SK-N-MC (cell line): ENCODE measurements at regions not wholly inside any gene's neighbourhood (a gene's known extent, or its start where the extent isn't known, plus 50 kb on each side); places are given as distances from the start of the nearest gene placed in this dataset.
"Not testable (repeated sequence)": the region's sequence is repeated elsewhere in the genome, so short reads cannot be mapped to it uniquely, and the experiment has no call there.

Source experiments
- DNase-seq: peaks from one replicate; pipeline ENCODE4 v3.0.0-alpha.2; 2011; ENCODE audit warnings: low read depth, low spot score
- H3K27ac ChIP-seq: fragments of 200-600 bp; sonication (generic); 2 replicates; pipeline ENCODE4 v1.5.1; 2016; ENCODE audit warnings: mixed run types
- H3K36me3 ChIP-seq: fragments of 200-600 bp; sonication (generic); 2 replicates; pipeline ENCODE4 v1.6.1; 2017; ENCODE audit warnings: antibody characterized with exemption, low read length, mixed read lengths; ENCODE audit not compliant: insufficient read depth
- H3K4me3 ChIP-seq: fragments of 200-600 bp; sonication (generic); 2 replicates; pipeline ENCODE4 v1.5.1; 2016
- H3K9ac ChIP-seq: fragments of 200-600 bp; sonication (generic); 2 replicates; pipeline ENCODE4 v1.8.0; 2017; ENCODE audit warnings: mixed run types, mixed read lengths; ENCODE audit not compliant: insufficient read length
- H3K9me3 ChIP-seq: fragments of 200-600 bp; sonication (generic); 2 replicates; pipeline ENCODE4 v1.6.1; 2017; ENCODE audit warnings: low read depth, mild to moderate bottlenecking, antibody characterized with exemption, low read length, moderate library complexity, mixed read lengths
- EZH2 ChIP-seq: fragments of 200-600 bp; sonication (generic); IDR thresholded peaks from one replicate; pipeline ENCODE4 v1.6.1; 2017; ENCODE audit warnings: antibody characterized with exemption
- FOXP2 ChIP-seq: optimal IDR thresholded peaks from 2 replicates; pipeline ENCODE3; 2011; ENCODE audit warnings: mild to moderate bottlenecking, moderate library complexity; ENCODE audit not compliant: insufficient read depth; ENCODE audit errors: extremely low read length, control extremely low read depth
- POLR2AphosphoS5 ChIP-seq: IDR thresholded peaks from 2 replicates; pipeline ENCODE4 v1.6.1; 2012; ENCODE audit warnings: mild to moderate bottlenecking, low read depth, low read length, borderline replicate concordance

GRCh38 chr11:36746886-36747710 is 149.1 kb upstream of the RAG2 start:
- Histone ChIP-seq H3K36me3 (no peaks in the 10 kb centered on the region), H3K9ac (no peak overlapping the region), H3K9me3 (no peaks in the 10 kb centered on the region), H3K27ac (no peak overlapping the region), H3K4me3 (no peak overlapping the region)
- TF ChIP-seq POLR2AphosphoS5 (no peak), FOXP2 (peak; percentile 65)
- peak; percentile 91 for DNase-seq

- no peak overlapping the region for H3K4me3 ChIP-seq
- TF ChIP-seq FOXP2 (no peak), EZH2 (no peak), POLR2AphosphoS5 (no peak)
- H3K9ac ChIP-seq, result no peak overlapping the region
- no peaks in the 10 kb centered on the region for H3K36me3 ChIP-seq
- H3K9me3 ChIP-seq, result no peaks in the 10 kb centered on the region
- H3K27ac ChIP-seq, result no peak overlapping the region
- DNase-seq, result no peak
Observed at GRCh38 chr11:36744375-36745168, 146.5 kb upstream of the RAG2 start.

- Histone ChIP-seq H3K27ac (no peak overlapping the region), H3K4me3 (no peak overlapping the region), H3K9me3 (no peaks in the 10 kb centered on the region), H3K9ac (no peak overlapping the region), H3K36me3 (no peaks in the 10 kb centered on the region)
- TF ChIP-seq FOXP2, result no peak
- no peak for TF ChIP-seq POLR2AphosphoS5
- TF ChIP-seq EZH2, result no peak
- DNase-seq, result no peak
Observed at GRCh38 chr11:36743039-36743438, 145.0 kb upstream of the RAG2 start.

- Histone ChIP-seq H3K9me3 (no peaks in the 10 kb centered on the region), H3K9ac (no peak overlapping the region), H3K27ac (no peak overlapping the region), H3K36me3 (no peaks in the 10 kb centered on the region), H3K4me3 (no peak overlapping the region)
- TF ChIP-seq POLR2AphosphoS5 (no peak), EZH2 (no peak), FOXP2 (no peak)
- no peak for DNase-seq
Observed at GRCh38 chr11:36741515-36741914, 143.5 kb upstream of the RAG2 start.

- H3K9ac ChIP-seq, result no peak overlapping the region
- no peak overlapping the region for H3K27ac ChIP-seq
- no peak for TF ChIP-seq FOXP2
- no peaks in the 10 kb centered on the region for H3K36me3 ChIP-seq
- H3K4me3 ChIP-seq, result no peak overlapping the region
- no peaks in the 10 kb centered on the region for H3K9me3 ChIP-seq
- no peak for DNase-seq
Observed at GRCh38 chr11:36738292-36738861, 140.3 kb upstream of the RAG2 start.

GRCh38 chr11:36736103-36736502 is 138.1 kb upstream of the RAG2 start:
- DNase-seq, result no peak
- H3K9ac ChIP-seq, result no peak overlapping the region
- no peaks in the 10 kb centered on the region for H3K9me3 ChIP-seq
- H3K4me3 ChIP-seq, result no peak overlapping the region
- H3K36me3 ChIP-seq, result no peaks in the 10 kb centered on the region
- no peak overlapping the region for H3K27ac ChIP-seq
- TF ChIP-seq FOXP2 (no peak), EZH2 (no peak), POLR2AphosphoS5 (no peak)

- not testable (repeated sequence) for H3K4me3 ChIP-seq, H3K9me3 ChIP-seq, H3K27ac ChIP-seq, H3K9ac ChIP-seq, DNase-seq, H3K36me3 ChIP-seq
Observed at GRCh38 chr11:36733721-36734120, 135.7 kb upstream of the RAG2 start.

- TF ChIP-seq POLR2AphosphoS5 (no peak), EZH2 (no peak), FOXP2 (no peak)
- Histone ChIP-seq H3K9ac (no peak overlapping the region), H3K36me3 (no peaks in the 10 kb centered on the region), H3K27ac (no peak overlapping the region), H3K4me3 (no peak overlapping the region), H3K9me3 (no peaks in the 10 kb centered on the region)
- no peak for DNase-seq
Observed at GRCh38 chr11:36730761-36731160, 132.7 kb upstream of the RAG2 start.
